CD4-positive, alpha-beta T cell treated with Interleukin-4 for 1 hour (primary cell): ENCODE measurements at regions not wholly inside any gene's neighbourhood (a gene's known extent, or its start where the extent isn't known, plus 50 kb on each side); places are given as distances from the start of the nearest gene placed in this dataset.
"Not testable (repeated sequence)": the region's sequence is repeated elsewhere in the genome, so short reads cannot be mapped to it uniquely, and the experiment has no call there.

ENCODE experiments used
- DNase-seq, 2 donors: peaks; one replicate each; pipeline ENCODE4 v3.0.0-alpha.2; 2020 to 2022

GRCh38 chr10:47622719-47623118 lies 99.3 kb upstream of the AGAP9 start:
- not testable (repeated sequence) for DNase-seq

DNA sequence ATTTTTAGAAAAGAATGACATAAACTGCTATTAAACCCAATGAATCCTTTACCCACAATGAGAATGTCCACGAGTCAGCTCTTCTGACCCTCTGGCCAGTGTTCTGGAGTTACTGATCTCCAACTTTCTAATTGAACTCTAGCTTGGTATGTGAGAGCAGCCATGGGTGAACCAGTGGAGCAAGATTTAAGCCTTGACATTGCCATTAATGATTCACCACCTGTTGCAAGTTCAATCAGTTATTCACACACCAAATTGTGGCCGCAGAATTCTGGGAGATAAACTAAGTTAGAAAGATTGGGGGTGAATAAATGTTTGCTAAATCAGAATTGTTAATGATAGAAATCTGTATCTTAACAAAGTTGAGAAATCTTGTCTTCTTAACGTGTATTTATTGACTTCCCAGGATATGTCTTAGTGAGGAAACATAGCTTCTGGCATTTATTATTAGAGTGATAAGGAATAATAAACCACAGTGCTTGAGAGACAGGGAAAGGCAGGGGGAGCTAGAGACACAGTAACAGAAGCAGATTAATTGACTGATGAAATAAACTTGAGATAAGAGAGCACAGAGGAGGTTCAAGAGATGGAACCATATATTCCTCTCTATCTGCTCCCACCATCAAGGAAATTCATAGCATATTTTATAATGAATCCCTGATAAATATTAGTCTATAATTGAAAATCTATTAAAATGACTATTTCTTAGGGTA lies 96.0 kb upstream of the AGAP9 start:
- DNase-seq, result not testable (repeated sequence)

DNA sequence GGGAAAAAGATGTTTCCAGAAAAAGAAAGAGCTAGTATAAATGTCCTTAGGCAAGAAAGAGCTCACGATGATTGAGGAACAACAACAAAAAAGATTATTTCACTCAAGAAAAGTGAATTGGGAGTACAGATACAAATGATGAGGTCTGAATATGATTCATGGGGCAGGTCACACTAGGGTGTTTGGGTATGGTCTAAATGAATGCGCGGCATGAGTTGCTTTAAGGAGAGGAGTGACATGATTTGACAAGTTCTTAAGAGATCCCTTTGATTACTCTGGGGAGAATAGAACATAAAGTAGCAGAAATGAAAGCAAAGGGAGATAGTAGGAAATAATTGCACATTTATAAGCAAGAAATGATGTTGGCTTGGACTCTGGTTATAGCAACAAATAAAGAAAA lies 85.9 kb upstream of the AGAP9 start:
- not testable (repeated sequence) for DNase-seq

DNA sequence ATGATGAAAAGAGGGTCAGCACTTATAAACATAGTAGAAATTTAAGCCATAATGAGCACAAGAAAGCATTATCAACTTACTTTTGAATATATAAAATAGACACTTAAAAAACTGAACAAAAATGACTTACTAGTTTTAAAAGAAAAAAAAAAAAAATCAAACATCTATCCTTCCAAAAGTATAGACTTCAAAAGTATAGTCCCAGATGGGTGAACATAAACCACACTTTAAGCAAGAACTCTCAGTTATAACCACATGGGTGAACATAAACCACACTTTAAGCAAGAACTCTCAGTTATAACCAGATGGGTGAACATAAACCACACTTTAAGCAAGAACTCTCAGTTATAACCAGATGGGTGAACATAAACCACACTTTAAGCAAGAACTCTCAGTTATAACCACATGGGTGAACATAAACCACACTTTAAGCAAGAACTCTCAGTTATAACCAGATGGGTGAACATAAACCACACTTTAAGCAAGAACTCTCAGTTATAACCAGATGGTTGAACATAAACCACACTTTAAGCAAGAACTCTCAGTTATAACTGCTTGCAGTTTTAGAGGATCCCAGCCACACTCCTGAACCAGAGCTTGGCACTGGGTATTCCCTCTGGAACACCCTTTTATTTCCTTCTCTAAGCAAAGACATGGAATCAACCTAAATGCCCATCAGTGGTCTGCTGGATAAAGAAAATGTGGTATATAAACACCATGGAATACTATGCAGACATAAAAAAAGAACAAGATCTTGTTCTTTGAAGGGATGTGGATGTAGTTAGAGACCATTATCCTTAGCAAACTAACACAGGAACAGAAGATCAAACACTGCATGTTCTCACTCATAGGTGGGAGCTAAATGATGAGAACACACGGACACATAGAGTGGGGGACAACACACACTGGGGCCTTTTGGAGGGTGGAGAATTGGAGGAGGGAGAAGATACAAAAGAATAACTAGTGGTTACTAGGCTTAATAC lies 82.6 kb upstream of the AGAP9 start:
- DNase-seq, result not testable (repeated sequence)

DNA sequence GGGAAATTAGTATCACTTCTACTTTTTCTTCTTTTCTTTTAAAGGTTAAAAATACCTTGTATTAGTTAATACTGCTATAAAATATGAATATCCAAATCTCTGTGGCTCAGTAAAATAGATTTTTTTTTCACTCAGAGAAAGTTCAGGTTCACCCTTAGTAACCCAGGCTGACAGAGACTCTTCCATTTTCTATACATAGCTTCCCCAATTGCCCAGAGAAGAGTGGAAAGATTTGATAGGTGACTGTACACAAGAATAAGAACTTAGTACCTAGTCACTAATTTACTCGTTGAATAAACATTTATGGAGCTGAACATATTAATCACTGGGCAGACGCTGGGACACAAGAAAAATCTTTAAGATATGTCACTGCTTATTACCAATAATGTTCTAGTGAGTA lies 77.2 kb upstream of the AGAP9 start:
- not testable (repeated sequence) for DNase-seq

- DNase-seq, result not testable (repeated sequence)
These were observed 76.7 kb upstream of the AGAP9 start for GRCh38 chr10:47600127-47600526.

GRCh38 chr10:47599657-47600056 lies 76.2 kb upstream of the AGAP9 start:
- DNase-seq, result not testable (repeated sequence)

DNA sequence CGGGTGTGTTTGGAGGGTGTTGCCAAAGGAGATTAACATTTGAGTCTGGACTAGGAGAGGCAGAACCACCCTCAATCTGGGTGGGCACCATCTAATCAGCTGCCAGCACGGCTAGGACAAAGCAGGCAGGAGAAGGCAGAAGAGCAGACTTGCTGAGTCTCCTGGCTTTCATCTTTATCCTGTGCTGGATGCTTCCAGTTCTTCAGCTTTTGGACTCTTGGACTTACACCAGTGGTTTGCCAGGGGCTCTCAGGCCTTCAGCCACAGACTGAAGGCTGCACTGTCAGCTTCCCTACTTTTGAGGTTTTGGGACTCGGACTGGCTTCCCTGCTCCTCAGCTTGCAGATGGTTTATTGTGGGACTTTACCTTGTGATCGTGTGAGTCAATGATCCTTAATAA lies 70.4 kb upstream of the AGAP9 start:
- DNase-seq, result not testable (repeated sequence)

- DNase-seq, result not testable (repeated sequence)
These were observed 69.7 kb upstream of the AGAP9 start for GRCh38 chr10:47593129-47593528.

DNA sequence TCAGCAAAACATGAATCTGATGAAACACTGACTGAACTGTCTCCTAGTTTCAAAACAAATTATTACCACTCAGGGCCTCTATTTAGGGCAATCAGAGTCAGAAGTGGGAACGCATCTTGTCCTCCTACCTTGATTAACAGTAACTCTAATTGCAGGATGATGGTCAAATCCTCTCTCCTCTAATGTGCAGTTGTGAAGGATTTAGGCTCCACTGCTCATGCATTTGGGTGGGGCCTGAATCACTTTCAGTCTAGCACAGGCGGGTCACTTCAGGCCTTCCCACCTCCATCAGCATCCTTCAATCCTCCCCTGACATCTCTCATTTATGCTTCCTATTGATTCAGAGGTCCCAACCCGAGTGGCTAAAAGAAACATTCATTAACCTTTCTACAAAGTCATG lies 67.5 kb upstream of the AGAP9 start:
- not testable (repeated sequence) for DNase-seq

DNA sequence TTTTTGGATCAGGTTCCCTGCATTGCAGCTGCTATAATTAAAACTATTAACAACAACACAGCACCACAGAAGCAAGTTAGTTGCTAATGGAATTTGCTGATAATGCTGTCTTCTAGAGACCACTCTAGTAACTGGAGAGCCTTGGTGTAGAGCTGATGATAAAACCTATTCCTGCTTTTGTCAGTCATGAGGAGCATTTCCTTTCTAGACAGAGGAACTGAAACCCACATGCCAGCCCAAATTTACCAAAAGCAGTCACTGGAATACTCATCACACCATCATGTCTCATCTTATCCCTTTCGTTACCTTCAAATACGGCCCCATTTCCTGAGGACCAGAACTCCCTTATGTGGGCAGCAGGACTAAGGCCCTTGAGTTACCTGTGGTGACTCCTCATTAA lies 67.1 kb upstream of the AGAP9 start:
- not testable (repeated sequence) for DNase-seq

DNA sequence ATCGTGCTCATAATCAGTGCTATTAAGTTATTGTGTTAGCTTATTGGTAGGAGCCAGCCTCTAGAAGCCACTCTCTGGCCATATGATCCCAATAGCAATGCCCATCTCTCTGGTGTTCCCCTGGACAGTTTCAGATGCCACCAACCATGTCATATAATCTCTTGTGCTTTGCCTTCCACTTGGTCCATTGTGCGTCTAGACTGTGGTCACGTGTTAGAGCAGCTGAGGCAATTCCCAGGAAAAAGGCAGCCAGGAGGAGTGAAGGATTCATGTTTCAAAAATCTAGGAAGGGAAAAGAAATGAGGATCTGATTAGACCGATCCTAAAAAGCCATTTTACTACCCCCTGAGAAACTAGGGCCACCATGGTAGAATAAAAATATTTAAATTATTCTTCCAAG lies 58.6 kb upstream of the AGAP9 start:
- DNase-seq, result not testable (repeated sequence)

DNA sequence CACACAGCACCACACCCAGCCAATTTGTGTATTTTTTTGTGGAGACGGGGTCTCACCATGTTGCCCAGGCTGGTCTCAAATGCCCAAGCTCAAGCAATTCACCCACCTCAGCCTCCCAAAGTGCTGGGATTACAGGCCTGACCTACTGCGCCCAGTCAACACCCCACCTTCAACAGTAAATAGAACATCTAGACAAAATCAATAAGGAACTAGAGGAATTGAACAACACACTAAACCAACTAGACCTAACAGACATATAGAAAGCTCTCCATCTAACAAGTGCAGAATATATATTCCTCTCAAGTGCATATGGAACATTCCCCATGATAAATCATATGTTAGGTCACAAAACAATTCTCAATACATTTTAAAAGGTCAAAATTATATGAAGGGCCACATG lies 56.6 kb upstream of the AGAP9 start:
- not testable (repeated sequence) for DNase-seq

- DNase-seq, result not testable (repeated sequence)
These were observed 55.1 kb upstream of the AGAP9 start for GRCh38 chr10:47578547-47578946.
